Daoy (cell line): ENCODE measurements at regions not wholly inside any gene's neighbourhood (a gene's known extent, or its start where the extent isn't known, plus 50 kb on each side); places are given as distances from the start of the nearest gene placed in this dataset.

Experiments
- DNase-seq: peaks from one replicate; pipeline ENCODE4 v3.0.0-alpha.2; 2015; ENCODE audit warnings: low read depth

GRCh38 chr2:145288650-145289496, 769.0 kb upstream of the ZEB2 start:
- DNase-seq, result no peak

GRCh38 chr2:145287736-145288135, 767.8 kb upstream of the ZEB2 start:
- DNase-seq, result no peak

GRCh38 chr2:145286716-145287275, 766.9 kb upstream of the ZEB2 start:
- no peak for DNase-seq

DNA sequence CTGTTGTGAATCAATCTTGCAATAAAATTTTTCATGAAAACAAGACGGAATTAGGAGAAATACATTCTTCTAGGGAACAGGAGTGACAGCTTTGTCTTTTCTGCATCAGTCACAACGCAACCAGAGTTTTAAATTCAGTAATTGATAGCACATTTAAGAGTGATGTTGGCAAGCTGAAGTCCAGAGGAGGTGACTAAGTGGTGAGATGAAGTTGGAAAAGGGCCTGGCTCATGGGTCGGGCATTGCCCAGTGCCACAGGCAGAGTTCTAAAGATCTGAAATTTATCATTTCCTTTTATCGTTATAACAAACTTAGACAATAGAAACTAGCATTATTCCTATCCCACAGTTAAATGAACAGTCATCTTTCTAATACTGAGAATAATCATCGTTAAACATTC, 764.6 kb upstream of the ZEB2 start:
- no peak for DNase-seq

GRCh38 chr2:145283131-145283530, 763.2 kb upstream of the ZEB2 start:
- no peak for DNase-seq

- no peak for DNase-seq
These were observed 758.0 kb upstream of the ZEB2 start for GRCh38 chr2:145277922-145278321.

GRCh38 chr2:145273840-145274239, 753.9 kb upstream of the ZEB2 start:
- DNase-seq, result peak; percentile 32

GRCh38 chr2:145268931-145269330, 749.0 kb upstream of the ZEB2 start:
- no peak for DNase-seq

DNA sequence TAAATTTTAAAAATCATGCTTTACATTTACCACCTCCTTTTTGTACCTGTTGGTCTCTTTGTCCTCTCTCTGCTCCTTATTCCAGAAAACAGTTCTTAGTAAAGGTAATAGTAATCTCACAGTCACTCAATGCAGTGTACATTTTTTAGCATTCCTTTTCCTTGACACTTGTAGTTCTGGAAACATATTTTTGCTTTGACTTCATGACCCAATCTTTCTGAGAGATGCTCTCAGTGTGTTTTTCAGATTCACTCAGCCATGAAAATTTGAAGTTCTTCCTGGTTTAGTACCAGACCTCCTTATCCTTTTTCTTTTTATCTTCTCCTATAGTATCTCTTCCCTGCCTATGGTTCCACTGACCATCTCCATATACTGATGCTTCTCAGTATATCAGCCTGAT, 747.5 kb upstream of the ZEB2 start:
- no peak for DNase-seq

DNA sequence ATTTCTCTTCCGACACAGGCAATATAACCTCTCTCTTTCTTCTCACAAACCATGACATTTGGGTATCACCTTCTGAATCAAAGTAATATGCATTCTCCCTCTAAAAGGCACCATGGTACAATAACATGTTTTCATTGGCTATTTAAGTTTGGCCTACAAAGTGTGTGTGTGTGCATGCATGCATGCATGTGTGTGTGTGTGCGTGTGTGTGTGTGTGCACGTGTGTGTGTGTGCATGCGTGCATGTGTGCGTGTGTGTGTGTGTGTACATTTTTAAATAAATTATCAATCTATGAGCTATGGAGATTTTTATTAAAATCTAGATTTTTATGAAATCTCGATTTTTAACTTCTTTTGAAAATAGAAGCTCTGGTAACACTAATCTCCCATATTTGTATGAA, 745.3 kb upstream of the ZEB2 start:
- DNase-seq, result no peak

DNA sequence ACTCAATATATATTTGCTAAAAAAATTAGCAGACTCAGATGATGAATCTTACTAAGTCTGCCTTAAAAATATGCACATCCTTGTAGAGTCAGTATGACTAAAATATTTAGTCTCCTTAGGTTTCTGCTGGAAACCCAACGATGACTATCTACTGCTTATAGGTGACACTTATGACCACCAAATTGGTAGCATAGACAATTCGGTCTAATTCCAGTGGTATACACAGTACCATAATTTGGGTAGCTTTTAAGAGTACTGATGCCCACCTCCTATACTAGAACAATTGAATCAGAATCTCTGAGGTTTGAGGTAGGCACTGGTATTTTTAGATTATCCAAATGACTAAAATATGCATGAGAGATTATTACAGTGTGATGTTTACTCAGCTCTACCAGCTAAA, 740.8 kb upstream of the ZEB2 start:
- no peak for DNase-seq

- no peak for DNase-seq
These were observed 740.2 kb upstream of the ZEB2 start for GRCh38 chr2:145260081-145260480.

GRCh38 chr2:145258903-145259579, 739.1 kb upstream of the ZEB2 start:
- peak; percentile 51 for DNase-seq

GRCh38 chr2:145257931-145258330, 738.0 kb upstream of the ZEB2 start:
- DNase-seq, result no peak

GRCh38 chr2:145256551-145256950, 736.6 kb upstream of the ZEB2 start:
- DNase-seq, result no peak

DNA sequence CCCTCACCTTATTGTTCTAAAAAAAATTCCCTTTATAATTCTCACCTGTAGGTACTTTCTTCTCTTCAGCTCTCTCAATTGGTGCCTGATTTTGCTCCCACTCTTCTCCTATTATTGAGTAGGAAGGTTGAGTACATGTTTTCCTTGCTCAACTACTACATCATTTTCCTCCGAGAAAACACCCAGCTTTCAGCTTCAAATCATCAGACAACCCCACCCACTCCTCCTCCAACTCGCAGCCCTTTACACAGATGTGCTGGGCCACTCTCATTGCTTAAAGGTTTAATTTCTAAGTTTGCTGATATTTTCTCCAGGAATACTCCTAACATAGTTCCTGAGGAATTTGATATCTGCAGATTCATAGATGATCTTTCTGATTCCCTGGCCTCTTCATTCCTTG, 734.4 kb upstream of the ZEB2 start:
- no peak for DNase-seq

DNA sequence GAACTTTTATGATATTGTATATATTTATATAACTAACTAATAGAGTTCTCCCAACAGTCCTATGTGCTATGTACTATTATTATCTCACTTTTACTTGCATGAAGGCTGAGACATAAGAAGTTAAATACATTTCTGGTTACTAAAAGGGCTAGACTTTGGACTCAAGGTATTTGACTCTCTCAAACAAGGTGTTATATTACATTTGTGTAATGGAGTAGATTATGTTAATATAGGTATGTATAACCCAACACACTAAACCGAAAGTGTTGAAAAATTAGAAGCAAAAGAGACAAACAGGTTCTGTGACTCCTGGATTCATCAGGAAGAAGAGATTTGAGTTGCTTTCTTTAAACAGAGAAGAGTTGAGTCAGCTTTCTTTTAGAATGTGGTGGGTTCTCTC, 733.6 kb upstream of the ZEB2 start:
- no peak for DNase-seq

- no peak for DNase-seq
These were observed 725.5 kb upstream of the ZEB2 start for GRCh38 chr2:145245268-145245870.

DNA sequence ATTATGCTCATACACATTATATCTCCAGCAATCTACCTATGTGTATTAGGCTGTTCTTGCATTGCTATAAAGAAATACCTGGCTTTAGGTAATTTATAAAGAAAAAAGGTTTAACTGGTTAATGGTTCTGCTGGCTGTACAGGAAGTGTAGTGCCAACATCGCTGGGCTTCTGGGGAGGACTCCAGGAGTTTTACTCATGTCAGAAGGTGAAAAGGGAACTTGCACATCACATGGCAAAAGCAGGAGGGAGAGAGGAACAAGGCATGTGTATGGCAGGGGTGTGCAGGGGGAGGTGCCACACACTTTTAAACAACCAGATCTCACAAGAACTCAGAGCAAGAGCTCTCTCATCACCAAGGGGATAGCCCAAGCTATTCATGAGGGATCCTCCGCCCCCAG, 715.4 kb upstream of the ZEB2 start:
- DNase-seq, result no peak

DNA sequence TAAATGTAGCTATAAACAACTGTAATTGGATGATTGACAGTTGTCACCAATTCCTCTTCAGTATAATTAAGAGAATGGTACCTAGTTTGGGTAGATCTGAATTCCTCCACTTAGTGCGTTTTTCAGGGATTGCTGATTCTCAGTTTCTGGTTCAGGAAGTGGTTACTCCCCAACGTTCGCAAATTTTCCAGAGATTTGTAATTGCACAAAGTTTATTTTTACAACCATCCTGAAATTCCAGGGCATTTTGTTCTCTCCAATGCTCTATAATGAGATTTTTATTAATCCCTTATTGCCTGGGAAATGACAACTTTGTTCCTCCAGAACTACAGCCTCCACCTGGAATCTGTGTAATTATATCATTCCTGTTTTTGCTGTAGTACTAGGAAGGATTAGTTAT, 710.6 kb upstream of the ZEB2 start:
- DNase-seq, result peak; percentile 11

- DNase-seq, result peak; percentile 11
These were observed 708.6 kb upstream of the ZEB2 start for GRCh38 chr2:145228506-145228905.

- DNase-seq, result no peak
These were observed 707.0 kb upstream of the ZEB2 start for GRCh38 chr2:145226901-145227300.

DNA sequence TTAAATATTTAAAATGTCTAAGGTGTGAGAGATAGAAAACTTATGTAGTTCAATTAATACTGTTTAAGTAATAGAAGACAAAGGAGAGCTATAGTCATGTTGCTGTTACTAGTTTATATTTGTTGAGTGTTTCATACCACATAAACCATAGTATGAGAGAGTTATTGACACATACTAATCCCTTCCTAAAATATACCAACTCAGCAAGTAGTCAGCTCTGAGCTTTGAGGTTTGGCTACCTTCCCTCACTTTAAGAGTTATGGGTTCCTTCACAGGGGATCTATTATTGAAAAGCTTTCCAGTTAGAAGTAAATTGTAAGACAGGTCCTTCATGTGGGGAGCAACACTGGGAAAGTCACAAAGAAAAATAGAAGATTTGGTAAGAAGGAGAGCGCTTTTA, 701.6 kb upstream of the ZEB2 start:
- no peak for DNase-seq
